Fibroblast of skin of abdomen (primary cell): ENCODE measurements at regions not wholly inside any gene's neighbourhood (a gene's known extent, or its start where the extent isn't known, plus 50 kb on each side); places are given as distances from the start of the nearest gene placed in this dataset.

Source experiments
- DNase-seq: peaks from one replicate; pipeline ENCODE4 v3.0.0-alpha.2; 2013

GRCh38 chr12:92614001-92614400, 88.8 kb upstream of the PLEKHG7 start:
- DNase-seq = no peak

DNA sequence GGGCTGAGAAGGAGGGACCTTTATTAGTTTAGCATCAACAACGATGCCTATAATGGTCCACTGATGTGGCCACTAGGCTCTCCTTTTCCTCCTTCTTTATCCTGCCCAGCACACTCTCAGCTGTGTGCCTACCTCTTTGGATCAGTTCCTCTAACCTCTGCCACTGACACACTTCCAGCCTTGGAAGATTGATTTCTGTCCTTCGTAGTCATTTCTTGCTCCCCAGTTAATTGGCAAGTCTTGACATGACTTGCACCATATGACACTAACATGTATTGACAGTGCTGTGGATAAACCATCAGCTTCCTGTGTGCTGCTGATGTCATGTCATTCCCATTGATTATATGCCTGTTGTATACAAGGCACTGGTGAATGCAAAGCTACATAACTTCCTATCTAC, 90.2 kb upstream of the PLEKHG7 start:
- DNase-seq = no peak

- peak; percentile 66 for DNase-seq
These were observed 94.4 kb upstream of the PLEKHG7 start for GRCh38 chr12:92608151-92609091.

GRCh38 chr12:92606956-92607355, 95.8 kb upstream of the PLEKHG7 start:
- DNase-seq = no peak

GRCh38 chr12:92605621-92606170, 97.1 kb upstream of the PLEKHG7 start:
- DNase-seq = no peak

GRCh38 chr12:92604786-92605185, 98.0 kb upstream of the PLEKHG7 start:
- DNase-seq = no peak

DNA sequence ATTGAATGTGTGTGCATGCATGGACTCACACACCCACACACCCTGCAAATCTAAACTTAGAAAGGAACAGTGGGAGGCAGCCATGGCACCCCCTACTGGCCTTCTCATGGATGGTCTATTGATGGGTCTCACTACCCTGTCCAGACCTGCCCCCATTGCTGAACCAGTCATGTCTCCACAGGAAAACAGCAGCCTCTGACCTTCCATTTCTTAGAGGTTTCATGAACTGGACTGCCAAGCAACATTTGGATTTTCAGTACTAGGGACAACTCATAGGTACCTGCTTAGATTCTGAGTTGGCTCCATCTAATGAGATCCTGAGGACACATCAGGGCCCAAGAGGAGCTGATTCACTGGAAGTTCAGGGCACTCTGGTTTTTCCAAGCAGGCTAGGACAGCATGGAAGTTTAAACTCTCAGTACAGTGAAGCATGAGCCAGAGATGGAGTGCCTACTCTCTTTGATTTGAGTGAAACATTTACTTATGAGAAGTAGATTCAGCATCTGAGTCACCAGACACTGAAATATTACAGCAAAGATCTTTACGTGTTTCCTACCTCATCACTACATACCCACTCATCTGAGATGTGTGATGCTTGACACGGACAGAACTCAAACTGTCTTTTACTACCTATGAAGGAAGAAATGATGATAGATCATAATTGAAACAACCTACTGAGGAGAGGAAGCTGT, 98.9 kb upstream of the PLEKHG7 start:
- DNase-seq = peak; percentile 14

DNA sequence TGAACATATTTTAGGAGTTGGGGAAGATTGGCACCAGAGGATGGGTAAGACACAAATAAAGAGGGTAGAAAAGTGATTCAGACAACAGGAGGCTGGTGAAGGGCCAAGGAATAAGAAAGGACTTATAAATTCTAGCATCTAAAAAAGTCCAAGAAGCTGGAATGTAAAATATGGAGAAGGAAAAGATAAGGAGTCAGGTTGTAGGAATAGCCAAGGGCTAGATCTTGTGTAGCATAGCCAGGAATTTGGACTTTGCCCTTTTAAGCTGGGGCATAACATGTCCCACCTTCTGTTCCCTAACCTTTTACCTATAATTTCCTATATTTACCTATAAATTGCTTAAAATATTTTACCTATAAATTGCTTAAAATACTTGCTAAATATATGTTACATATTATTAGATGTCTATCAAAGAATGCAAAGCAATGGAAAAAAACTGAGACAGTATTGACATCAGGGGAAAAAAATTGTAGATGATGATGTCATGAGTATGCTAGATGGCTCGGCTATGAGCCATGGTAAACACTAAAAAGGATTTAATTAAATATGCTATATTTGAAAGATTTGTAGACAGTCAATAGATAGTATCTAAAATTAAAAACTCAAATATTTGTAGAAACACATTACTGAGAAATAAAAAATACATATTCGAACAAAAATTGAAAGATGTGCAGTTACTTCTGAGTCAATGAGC, 99.7 kb upstream of the PLEKHG7 start:
- no peak for DNase-seq

DNA sequence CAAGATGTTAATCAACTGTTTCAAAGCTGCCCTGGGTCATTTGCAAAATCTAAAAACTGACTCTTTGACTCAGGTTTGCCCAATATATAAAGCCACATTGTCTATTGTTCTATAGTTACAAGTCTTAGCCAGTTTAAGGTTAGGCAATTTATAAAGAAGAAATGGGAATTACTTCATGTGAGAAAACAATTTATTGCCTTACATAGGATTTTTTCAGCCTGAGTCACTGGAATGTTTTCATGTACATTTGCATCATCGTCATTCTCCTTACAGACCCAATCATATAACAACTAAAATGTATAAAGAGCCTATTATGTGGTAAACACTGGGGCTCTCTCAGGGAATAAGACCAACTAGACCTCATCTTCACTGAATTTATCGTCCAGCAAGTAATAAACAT, 100.3 kb upstream of the PLEKHG7 start:
- peak; percentile 89 for DNase-seq

DNA sequence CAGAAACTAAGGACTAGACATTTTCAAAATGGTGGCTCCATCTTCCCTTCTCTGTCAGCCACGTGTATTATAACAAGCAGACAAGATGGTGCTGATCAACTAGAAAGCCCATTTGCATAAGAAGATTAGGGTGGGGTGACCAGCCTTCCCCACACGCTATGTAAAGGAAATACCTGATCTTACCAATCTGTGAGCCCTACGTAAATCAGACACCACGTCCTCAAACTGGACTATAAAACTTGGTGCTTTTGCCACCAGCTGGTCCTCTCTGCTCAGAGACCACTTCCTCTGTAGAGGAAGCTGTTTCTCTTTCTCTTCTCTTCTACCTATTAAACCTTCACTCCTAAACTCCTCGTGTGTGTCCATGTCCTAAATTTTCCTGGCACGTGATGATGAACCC, 101.1 kb upstream of the PLEKHG7 start:
- no peak for DNase-seq

GRCh38 chr12:92601176-92601575, 101.6 kb upstream of the PLEKHG7 start:
- DNase-seq = no peak

DNA sequence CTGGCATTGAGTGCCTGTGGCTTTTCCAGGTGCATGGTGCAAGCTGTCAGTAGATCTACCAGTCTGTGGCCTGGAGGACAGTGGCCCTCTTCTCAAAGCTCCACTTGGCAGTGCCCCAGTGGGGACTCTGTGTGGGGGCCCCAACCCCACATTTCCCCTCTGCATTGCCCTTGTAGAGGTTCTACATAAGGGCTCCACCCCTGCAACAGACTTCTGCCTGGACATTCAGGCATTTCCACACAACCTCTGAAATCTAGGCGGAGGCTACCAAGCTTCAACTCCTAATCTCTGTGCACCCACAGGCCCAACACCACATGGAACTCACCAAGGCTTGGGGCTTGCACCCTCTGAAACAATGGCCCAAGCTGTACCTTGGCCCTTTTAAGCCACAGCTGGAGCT, 102.7 kb upstream of the PLEKHG7 start:
- DNase-seq = no peak

DNA sequence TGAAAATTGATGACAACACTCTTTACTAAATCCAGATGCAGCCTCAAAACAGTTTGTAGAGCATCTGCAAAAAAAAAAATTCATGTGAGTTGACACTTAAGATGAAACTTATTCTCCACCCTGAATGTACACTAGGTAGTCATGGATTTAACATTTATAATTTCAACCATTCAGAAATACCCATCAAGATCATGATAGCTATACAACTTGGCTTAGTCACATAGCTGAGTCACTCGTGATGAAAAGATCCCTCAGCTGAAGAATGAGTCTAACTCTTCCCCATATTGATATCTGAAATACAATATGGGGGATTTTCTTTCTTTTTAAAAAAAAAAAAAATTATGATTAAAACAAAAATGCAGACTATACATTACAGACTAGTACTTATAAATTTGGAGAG, 104.8 kb upstream of the PLEKHG7 start:
- peak; percentile 79 for DNase-seq

DNA sequence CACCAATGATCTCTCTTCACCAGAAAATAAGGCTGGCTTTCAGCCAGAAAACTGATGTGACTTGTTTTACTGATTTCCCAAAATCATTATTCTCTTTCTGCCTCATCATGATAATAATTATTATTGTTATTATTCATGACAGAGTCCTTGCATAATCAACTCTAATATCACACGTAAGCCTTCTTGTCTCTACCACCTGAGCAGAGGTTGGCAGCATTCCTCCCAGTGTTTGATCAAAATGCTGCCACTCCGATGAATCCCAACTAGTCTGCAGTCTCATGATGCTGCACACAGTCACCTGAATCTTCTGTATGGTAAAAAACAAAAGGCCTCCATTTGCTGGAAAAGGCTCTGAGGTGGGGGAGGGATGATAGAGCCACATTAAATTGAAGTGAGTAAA, 105.7 kb upstream of the PLEKHG7 start:
- no peak for DNase-seq

- DNase-seq = peak; percentile 77
These were observed 106.4 kb upstream of the PLEKHG7 start for GRCh38 chr12:92596383-92596782.

DNA sequence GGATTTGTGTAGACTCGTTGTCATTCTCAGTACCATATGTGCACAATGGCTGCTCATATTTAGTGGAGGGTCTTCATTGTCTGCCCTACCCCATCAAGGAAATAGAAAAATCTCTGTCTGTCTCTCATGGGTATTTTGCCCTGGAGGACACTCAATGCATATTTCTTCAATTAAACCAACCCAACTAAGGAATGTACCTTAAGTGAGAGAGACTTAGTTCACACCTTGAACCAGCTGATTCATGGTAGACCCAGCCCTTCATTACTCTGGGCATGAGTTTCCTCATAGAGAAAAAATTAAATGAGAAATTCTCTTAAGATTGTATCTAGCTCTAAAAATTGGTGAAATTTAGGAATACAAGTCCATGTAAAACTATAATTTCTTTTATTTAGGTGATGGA, 107.1 kb upstream of the PLEKHG7 start:
- DNase-seq = no peak

GRCh38 chr12:92593734-92594402, 108.9 kb upstream of the PLEKHG7 start:
- DNase-seq = peak; percentile 94

DNA sequence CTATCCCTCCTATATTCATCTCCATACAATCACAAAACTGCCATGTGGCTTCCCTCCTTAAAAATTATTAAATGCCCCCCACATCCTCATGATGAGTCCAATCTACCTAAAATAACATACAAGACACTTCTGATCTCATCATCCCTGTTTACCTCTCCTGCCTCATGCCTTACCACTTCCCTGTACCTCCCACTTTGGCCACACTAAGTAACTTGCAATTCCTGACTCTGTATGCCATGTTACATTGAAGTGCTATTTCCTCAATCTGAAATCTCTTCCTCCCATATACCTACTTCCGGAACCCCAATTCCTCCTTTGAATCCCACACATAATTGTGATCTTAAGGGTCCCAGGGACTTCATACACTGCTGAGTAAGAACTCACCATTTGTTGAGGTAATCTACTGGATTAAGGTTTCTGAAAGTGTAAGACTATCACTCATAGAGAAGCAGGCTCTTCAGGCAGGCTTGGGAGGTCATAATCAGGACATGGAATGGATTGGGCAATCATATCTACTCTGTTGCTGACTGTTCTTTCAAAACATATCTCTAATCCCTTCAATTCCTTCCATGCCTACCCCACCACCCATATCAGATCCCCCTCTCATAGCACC, 117.6 kb upstream of the PLEKHG7 start:
- DNase-seq = no peak

- no peak for DNase-seq
These were observed 118.9 kb upstream of the PLEKHG7 start for GRCh38 chr12:92583910-92584309.

- DNase-seq = no peak
These were observed 119.9 kb upstream of the PLEKHG7 start for GRCh38 chr12:92582893-92583292.

DNA sequence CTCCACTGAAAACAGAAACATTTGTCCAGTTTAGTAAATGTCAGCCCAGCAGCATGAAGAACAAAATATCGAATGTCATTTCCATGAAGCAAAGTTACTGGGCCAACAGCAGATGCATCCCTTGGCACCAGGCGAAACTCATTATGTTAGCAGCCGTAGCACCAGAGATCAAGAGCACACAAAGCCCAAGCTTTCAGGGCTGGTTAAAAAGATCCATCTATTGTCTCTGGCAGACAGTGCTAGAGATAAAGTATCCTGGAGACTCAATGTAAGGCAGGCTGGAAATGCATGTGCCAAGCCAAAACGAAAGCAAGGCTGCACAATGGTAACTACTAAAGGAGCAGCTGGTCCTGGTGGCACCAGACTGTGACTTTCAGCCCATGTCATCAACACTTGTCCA, 120.3 kb upstream of the PLEKHG7 start:
- no peak for DNase-seq

GRCh38 chr12:92581604-92582003, 121.2 kb upstream of the PLEKHG7 start:
- DNase-seq = no peak
